GM23338 (cell line): ENCODE measurements at regions not wholly inside any gene's neighbourhood (a gene's known extent, or its start where the extent isn't known, plus 50 kb on each side); places are given as distances from the start of the nearest gene placed in this dataset.
"Not testable (repeated sequence)": the region's sequence is repeated elsewhere in the genome, so short reads cannot be mapped to it uniquely, and the experiment has no call there.

ENCODE experiments used
- CREB1 ChIP-seq: fragments of 250-450 bp; sonication (Bioruptor Pico); IDR thresholded peaks from 2 replicates; pipeline ENCODE4 v1.5.0; 2020; ENCODE audit warnings: low read depth, mild to moderate bottlenecking, moderate library complexity
- EZH2 ChIP-seq: fragments of 200-600 bp; sonication (generic); IDR thresholded peaks from one replicate; pipeline ENCODE4 v1.8.0; 2017; ENCODE audit warnings: antibody characterized with exemption, mild to moderate bottlenecking, low read depth; ENCODE audit not compliant: unreplicated experiment
- EZH2phosphoT487 ChIP-seq: fragments of 200-600 bp; sonication (generic); IDR thresholded peaks from one replicate; pipeline ENCODE4 v1.8.1; 2018; ENCODE audit warnings: antibody characterized with exemption; ENCODE audit not compliant: unreplicated experiment
- JUNB ChIP-seq: IDR thresholded peaks from one replicate; pipeline ENCODE4 v1.6.1; 2016; ENCODE audit warnings: antibody characterized with exemption; ENCODE audit not compliant: unreplicated experiment
- POLR2AphosphoS5 ChIP-seq: IDR thresholded peaks from 2 replicates; pipeline ENCODE4 v1.6.1; 2016; ENCODE audit warnings: antibody characterized with exemption, low read depth
- STAT1 ChIP-seq: IDR thresholded peaks from one replicate; pipeline ENCODE4 v1.6.1; 2016; ENCODE audit warnings: antibody characterized with exemption; ENCODE audit not compliant: unreplicated experiment
- ZNF331 ChIP-seq: fragments of 250-450 bp; sonication (Bioruptor Pico); IDR thresholded peaks from 2 replicates; pipeline ENCODE4 v1.5.0; 2020; ENCODE audit warnings: low read depth, mild to moderate bottlenecking, moderate library complexity
- TF ChIP-seq, protein P1 (sequence below): IDR thresholded peaks from one replicate; pipeline ENCODE4 v1.6.1; 2018; ENCODE audit warnings: antibody characterized with exemption; ENCODE audit not compliant: unreplicated experiment
- TF ChIP-seq, protein P2 (sequence below), 2 experiments: fragments of 200-600 bp in 1 of 2; sonication (generic) in 1 of 2; conservative IDR thresholded peaks; 2 replicates each; pipeline versions ENCODE4 v1.5.1 to v1.6.1; 2016 to 2017; ENCODE audit warnings: antibody characterized with exemption in 2 of 2, low read depth in 2 of 2, mild to moderate bottlenecking in 2 of 2, moderate library complexity in 1 of 2
- TF ChIP-seq, protein P3 (sequence below): IDR thresholded peaks from 2 replicates; pipeline ENCODE4 v1.6.1; 2016; ENCODE audit warnings: antibody characterized with exemption

DNA sequence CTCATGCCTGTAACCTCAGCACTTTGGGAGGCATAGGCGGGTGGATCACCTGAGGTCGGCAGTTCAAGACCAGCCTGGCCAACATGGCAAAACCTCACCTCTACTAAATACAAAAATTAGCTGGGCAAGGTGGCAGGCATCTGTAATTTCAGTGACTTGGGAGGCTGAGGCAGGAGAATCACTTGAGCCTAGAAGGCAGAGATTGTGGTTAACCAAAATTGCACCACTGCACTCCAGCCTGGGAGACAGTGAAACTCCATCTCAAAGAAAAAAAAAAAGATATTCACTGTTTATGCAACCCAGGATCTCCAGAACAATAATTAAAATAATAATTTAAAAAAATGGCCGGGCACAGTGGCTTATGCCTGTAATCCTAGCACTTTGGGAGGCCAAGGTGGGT, 247.5 kb downstream of the LIPI start:
- TF ChIP-seq JUNB; POLR2AphosphoS5; EZH2; CREB1 (CRISPR knock-in tag); ZNF331 (CRISPR knock-in tag); EZH2phosphoT487; STAT1: not testable (repeated sequence)
- TF ChIP-seq, protein P1, sequence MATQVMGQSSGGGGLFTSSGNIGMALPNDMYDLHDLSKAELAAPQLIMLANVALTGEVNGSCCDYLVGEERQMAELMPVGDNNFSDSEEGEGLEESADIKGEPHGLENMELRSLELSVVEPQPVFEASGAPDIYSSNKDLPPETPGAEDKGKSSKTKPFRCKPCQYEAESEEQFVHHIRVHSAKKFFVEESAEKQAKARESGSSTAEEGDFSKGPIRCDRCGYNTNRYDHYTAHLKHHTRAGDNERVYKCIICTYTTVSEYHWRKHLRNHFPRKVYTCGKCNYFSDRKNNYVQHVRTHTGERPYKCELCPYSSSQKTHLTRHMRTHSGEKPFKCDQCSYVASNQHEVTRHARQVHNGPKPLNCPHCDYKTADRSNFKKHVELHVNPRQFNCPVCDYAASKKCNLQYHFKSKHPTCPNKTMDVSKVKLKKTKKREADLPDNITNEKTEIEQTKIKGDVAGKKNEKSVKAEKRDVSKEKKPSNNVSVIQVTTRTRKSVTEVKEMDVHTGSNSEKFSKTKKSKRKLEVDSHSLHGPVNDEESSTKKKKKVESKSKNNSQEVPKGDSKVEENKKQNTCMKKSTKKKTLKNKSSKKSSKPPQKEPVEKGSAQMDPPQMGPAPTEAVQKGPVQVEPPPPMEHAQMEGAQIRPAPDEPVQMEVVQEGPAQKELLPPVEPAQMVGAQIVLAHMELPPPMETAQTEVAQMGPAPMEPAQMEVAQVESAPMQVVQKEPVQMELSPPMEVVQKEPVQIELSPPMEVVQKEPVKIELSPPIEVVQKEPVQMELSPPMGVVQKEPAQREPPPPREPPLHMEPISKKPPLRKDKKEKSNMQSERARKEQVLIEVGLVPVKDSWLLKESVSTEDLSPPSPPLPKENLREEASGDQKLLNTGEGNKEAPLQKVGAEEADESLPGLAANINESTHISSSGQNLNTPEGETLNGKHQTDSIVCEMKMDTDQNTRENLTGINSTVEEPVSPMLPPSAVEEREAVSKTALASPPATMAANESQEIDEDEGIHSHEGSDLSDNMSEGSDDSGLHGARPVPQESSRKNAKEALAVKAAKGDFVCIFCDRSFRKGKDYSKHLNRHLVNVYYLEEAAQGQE = not testable (repeated sequence)
- TF ChIP-seq, protein P2, sequence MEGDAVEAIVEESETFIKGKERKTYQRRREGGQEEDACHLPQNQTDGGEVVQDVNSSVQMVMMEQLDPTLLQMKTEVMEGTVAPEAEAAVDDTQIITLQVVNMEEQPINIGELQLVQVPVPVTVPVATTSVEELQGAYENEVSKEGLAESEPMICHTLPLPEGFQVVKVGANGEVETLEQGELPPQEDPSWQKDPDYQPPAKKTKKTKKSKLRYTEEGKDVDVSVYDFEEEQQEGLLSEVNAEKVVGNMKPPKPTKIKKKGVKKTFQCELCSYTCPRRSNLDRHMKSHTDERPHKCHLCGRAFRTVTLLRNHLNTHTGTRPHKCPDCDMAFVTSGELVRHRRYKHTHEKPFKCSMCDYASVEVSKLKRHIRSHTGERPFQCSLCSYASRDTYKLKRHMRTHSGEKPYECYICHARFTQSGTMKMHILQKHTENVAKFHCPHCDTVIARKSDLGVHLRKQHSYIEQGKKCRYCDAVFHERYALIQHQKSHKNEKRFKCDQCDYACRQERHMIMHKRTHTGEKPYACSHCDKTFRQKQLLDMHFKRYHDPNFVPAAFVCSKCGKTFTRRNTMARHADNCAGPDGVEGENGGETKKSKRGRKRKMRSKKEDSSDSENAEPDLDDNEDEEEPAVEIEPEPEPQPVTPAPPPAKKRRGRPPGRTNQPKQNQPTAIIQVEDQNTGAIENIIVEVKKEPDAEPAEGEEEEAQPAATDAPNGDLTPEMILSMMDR (conservative IDR thresholded peaks at IDR 0.05; ENCODE audit: low read depth in 2 of 2) = not testable (repeated sequence)
- TF ChIP-seq, protein P3, sequence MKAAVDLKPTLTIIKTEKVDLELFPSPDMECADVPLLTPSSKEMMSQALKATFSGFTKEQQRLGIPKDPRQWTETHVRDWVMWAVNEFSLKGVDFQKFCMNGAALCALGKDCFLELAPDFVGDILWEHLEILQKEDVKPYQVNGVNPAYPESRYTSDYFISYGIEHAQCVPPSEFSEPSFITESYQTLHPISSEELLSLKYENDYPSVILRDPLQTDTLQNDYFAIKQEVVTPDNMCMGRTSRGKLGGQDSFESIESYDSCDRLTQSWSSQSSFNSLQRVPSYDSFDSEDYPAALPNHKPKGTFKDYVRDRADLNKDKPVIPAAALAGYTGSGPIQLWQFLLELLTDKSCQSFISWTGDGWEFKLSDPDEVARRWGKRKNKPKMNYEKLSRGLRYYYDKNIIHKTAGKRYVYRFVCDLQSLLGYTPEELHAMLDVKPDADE = not testable (repeated sequence)
